Activated CD8-positive, alpha-beta memory T cell treated with anti-CD3 and anti-CD28 coated beads, Interleukin-2, amount 50 U/mL, for 48 hours (primary cell): ENCODE measurements at regions not wholly inside any gene's neighbourhood (a gene's known extent, or its start where the extent isn't known, plus 50 kb on each side); places are given as distances from the start of the nearest gene placed in this dataset.

Experiments
- DNase-seq: peaks from one replicate; pipeline ENCODE4 v3.0.0-alpha.2; 2020

- DNase-seq: no peak
These were observed 186.9 kb upstream of the ADGRL2 start for GRCh38 chr1:81613803-81614202.

GRCh38 chr1:81607924-81608323, 192.8 kb upstream of the ADGRL2 start:
- no peak for DNase-seq

- no peak for DNase-seq
These were observed 193.6 kb upstream of the ADGRL2 start for GRCh38 chr1:81607086-81607485.

GRCh38 chr1:81606656-81607055, 194.1 kb upstream of the ADGRL2 start:
- no peak for DNase-seq

- DNase-seq: no peak
These were observed 195.7 kb upstream of the ADGRL2 start for GRCh38 chr1:81605023-81605422.

- DNase-seq: no peak
These were observed 199.7 kb upstream of the ADGRL2 start for GRCh38 chr1:81600878-81601622.

- no peak for DNase-seq
These were observed 200.4 kb upstream of the ADGRL2 start for GRCh38 chr1:81600363-81600762.

GRCh38 chr1:81598623-81599022, 202.1 kb upstream of the ADGRL2 start:
- no peak for DNase-seq

GRCh38 chr1:81597720-81598426, 202.9 kb upstream of the ADGRL2 start:
- no peak for DNase-seq

GRCh38 chr1:81596341-81596740, 204.4 kb upstream of the ADGRL2 start:
- no peak for DNase-seq

GRCh38 chr1:81594206-81594605, 206.5 kb upstream of the ADGRL2 start:
- DNase-seq: no peak

GRCh38 chr1:81592233-81592632, 208.5 kb upstream of the ADGRL2 start:
- no peak for DNase-seq

GRCh38 chr1:81590171-81590570, 210.6 kb upstream of the ADGRL2 start:
- no peak for DNase-seq

GRCh38 chr1:81588149-81588548, 212.6 kb upstream of the ADGRL2 start:
- no peak for DNase-seq

GRCh38 chr1:81587426-81587825, 213.3 kb upstream of the ADGRL2 start:
- DNase-seq: no peak

- no peak for DNase-seq
These were observed 215.4 kb upstream of the ADGRL2 start for GRCh38 chr1:81585371-81585770.

GRCh38 chr1:81584398-81584797, 216.3 kb upstream of the ADGRL2 start:
- DNase-seq: no peak

- DNase-seq: no peak
These were observed 216.9 kb upstream of the ADGRL2 start for GRCh38 chr1:81583878-81584277.

- no peak for DNase-seq
These were observed 218.2 kb upstream of the ADGRL2 start for GRCh38 chr1:81582467-81582986.

- DNase-seq: no peak
These were observed 221.9 kb upstream of the ADGRL2 start for GRCh38 chr1:81578867-81579266.

GRCh38 chr1:81577004-81577697, 223.6 kb upstream of the ADGRL2 start:
- DNase-seq: no peak

GRCh38 chr1:81574408-81574807, 226.3 kb upstream of the ADGRL2 start:
- DNase-seq: no peak

GRCh38 chr1:81573458-81573857, 227.3 kb upstream of the ADGRL2 start:
- no peak for DNase-seq

GRCh38 chr1:81571946-81572345, 228.8 kb upstream of the ADGRL2 start:
- DNase-seq: no peak
